GM12875 (cell line): ENCODE measurements at regions not wholly inside any gene's neighbourhood (a gene's known extent, or its start where the extent isn't known, plus 50 kb on each side); places are given as distances from the start of the nearest gene placed in this dataset.

Experiments
- H3K4me3 ChIP-seq: one replicate; pipeline ENCODE4 v1.5.1; 2011; ENCODE audit warnings: low read depth, low read length, control low read depth
- TF ChIP-seq, protein P1 (sequence below): IDR thresholded peaks from 2 replicates; pipeline ENCODE4 v1.5.1; 2011; ENCODE audit warnings: low read depth, mild to moderate bottlenecking, control low read depth, inconsistent platforms, low read length, moderate library complexity, borderline replicate concordance; ENCODE audit not compliant: insufficient read depth

- TF ChIP-seq, protein P1, sequence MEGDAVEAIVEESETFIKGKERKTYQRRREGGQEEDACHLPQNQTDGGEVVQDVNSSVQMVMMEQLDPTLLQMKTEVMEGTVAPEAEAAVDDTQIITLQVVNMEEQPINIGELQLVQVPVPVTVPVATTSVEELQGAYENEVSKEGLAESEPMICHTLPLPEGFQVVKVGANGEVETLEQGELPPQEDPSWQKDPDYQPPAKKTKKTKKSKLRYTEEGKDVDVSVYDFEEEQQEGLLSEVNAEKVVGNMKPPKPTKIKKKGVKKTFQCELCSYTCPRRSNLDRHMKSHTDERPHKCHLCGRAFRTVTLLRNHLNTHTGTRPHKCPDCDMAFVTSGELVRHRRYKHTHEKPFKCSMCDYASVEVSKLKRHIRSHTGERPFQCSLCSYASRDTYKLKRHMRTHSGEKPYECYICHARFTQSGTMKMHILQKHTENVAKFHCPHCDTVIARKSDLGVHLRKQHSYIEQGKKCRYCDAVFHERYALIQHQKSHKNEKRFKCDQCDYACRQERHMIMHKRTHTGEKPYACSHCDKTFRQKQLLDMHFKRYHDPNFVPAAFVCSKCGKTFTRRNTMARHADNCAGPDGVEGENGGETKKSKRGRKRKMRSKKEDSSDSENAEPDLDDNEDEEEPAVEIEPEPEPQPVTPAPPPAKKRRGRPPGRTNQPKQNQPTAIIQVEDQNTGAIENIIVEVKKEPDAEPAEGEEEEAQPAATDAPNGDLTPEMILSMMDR: no peak
- no peak overlapping the region for H3K4me3 ChIP-seq
Measured at GRCh38 chr13:90201676-90202460, 1145.6 kb upstream of the MIR17HG start.

DNA sequence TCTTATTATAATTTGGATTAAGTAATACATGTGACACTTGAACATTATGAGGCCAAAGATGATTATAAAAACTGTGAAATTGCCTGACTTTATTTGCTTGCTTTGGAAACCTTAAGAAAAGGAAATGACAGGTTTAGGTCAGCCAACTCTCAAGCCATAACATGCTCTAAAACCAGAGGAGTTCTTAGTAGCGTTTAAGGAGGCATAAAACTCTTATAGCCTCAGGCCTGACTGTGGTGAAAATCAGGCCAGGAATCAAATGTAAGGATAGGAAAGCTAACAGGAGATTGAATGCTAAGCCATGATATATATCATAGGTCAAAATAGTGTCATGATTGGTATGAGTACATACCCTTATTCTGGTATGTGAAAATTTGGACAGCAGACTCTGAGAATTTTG lies 1142.4 kb upstream of the MIR17HG start:
- H3K4me3 ChIP-seq: no peak overlapping the region
- TF ChIP-seq, protein P1: no peak

GRCh38 chr13:90205911-90206310 lies 1141.6 kb upstream of the MIR17HG start:
- TF ChIP-seq, protein P1: no peak
- H3K4me3 ChIP-seq: no peak overlapping the region

- TF ChIP-seq, protein P1: no peak
- H3K4me3 ChIP-seq: no peak overlapping the region
Measured at GRCh38 chr13:90217275-90217674, 1130.2 kb upstream of the MIR17HG start.

DNA sequence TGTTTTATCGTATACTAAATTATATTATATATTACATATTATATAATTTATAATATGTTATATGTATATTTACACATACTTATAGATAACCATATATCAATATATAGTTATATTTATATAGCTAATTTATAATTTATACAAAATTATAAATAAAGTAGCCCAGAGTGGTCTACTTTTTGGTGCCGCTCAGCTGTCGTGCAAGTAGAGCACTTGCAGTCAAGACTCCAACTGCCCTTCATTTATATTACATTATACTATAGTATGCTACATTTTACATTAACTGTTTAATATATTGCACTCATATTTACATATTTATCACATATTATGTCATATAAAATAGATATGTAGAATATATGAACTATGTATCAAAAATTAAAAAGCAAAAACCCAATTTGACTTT lies 1124.7 kb upstream of the MIR17HG start:
- TF ChIP-seq, protein P1: no peak
- H3K4me3 ChIP-seq: no peak overlapping the region

DNA sequence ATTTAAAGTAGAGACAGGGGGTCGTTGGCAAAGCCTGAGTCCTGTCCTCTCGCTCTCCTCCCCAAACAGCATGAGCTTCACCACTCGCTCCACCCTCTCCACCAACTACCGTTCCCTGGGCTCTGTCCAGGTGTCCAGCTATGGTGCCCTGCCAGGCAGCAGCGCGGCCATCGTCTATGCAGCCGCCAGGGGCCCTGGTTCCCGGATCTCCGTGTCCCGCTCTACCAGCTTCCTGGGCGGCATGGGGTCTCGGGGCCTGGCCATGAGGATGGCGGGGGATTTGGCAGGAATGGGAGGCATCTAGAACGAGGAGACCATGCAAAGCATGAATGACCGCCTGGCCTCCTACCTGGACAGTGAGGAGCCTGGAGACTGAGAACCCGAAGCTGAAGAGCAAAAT lies 1117.2 kb upstream of the MIR17HG start:
- H3K4me3 ChIP-seq: no peak overlapping the region
- TF ChIP-seq, protein P1: no peak

- H3K4me3 ChIP-seq: no peak overlapping the region
- TF ChIP-seq, protein P1: no peak
Measured at GRCh38 chr13:90232291-90232690, 1115.2 kb upstream of the MIR17HG start.
